ENCODE measurements at regions not wholly inside any gene's neighbourhood (a gene's known extent, or its start where the extent isn't known, plus 50 kb on each side); places are given as distances from the start of the nearest gene placed in this dataset.

GRCh38 chr2:220885593-220885992, 686.5 kb downstream of the EPHA4 start:
- TF ChIP-seq POLR2AphosphoS5 (IDR thresholded peaks at IDR 0.05; ENCODE audit: control insufficient read depth, insufficient read depth, low read depth, low read length) (no peak), ZNF655 (CRISPR knock-in tag; IDR thresholded peaks at IDR 0.05) (no peak)
- TF ChIP-seq, protein P1, sequence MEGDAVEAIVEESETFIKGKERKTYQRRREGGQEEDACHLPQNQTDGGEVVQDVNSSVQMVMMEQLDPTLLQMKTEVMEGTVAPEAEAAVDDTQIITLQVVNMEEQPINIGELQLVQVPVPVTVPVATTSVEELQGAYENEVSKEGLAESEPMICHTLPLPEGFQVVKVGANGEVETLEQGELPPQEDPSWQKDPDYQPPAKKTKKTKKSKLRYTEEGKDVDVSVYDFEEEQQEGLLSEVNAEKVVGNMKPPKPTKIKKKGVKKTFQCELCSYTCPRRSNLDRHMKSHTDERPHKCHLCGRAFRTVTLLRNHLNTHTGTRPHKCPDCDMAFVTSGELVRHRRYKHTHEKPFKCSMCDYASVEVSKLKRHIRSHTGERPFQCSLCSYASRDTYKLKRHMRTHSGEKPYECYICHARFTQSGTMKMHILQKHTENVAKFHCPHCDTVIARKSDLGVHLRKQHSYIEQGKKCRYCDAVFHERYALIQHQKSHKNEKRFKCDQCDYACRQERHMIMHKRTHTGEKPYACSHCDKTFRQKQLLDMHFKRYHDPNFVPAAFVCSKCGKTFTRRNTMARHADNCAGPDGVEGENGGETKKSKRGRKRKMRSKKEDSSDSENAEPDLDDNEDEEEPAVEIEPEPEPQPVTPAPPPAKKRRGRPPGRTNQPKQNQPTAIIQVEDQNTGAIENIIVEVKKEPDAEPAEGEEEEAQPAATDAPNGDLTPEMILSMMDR (IDR thresholded peaks at IDR 0.05 in 2 of 3, conservative IDR thresholded peaks at IDR 0.05 in 1 of 3; ENCODE audit: insufficient read depth in 2 of 3, low read depth in 1 of 3, low read length in 3 of 3) = no peak
- TF ChIP-seq, protein P2, sequence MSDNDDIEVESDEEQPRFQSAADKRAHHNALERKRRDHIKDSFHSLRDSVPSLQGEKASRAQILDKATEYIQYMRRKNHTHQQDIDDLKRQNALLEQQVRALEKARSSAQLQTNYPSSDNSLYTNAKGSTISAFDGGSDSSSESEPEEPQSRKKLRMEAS (CRISPR knock-in tag; IDR thresholded peaks at IDR 0.05) = no peak

All from K562 (cell line).